GM19351 (cell line): ENCODE measurements at regions not wholly inside any gene's neighbourhood (a gene's known extent, or its start where the extent isn't known, plus 50 kb on each side); places are given as distances from the start of the nearest gene placed in this dataset.

Experiments
- ATAC-seq: cut with Tn5 transposase; IDR thresholded peaks from one replicate; pipeline ENCODE4 v1.9.1; 2021; ENCODE audit warnings: mild to moderate bottlenecking, moderate library complexity; ENCODE audit not compliant: unreplicated experiment

- ATAC-seq = no peak
Observed at GRCh38 chr7:42400961-42401360, 164.0 kb upstream of the GLI3 start.

- ATAC-seq = no peak
Observed at GRCh38 chr7:42400211-42400772, 163.3 kb upstream of the GLI3 start.

GRCh38 chr7:42395607-42396006 is 158.6 kb upstream of the GLI3 start:
- ATAC-seq = no peak

- ATAC-seq = no peak
Observed at GRCh38 chr7:42392826-42393225, 155.8 kb upstream of the GLI3 start.

- ATAC-seq = no peak
Observed at GRCh38 chr7:42389697-42390096, 152.7 kb upstream of the GLI3 start.

GRCh38 chr7:42385912-42386311 is 148.9 kb upstream of the GLI3 start:
- ATAC-seq = no peak

GRCh38 chr7:42381161-42381560 is 144.2 kb upstream of the GLI3 start:
- ATAC-seq = no peak

GRCh38 chr7:42380401-42380800 is 143.4 kb upstream of the GLI3 start:
- no peak for ATAC-seq

GRCh38 chr7:42378149-42378548 is 141.1 kb upstream of the GLI3 start:
- ATAC-seq = no peak

- ATAC-seq = no peak
Observed at GRCh38 chr7:42373285-42373684, 136.3 kb upstream of the GLI3 start.

GRCh38 chr7:42372479-42372878 is 135.5 kb upstream of the GLI3 start:
- no peak for ATAC-seq

- no peak for ATAC-seq
Observed at GRCh38 chr7:42359946-42360345, 122.9 kb upstream of the GLI3 start.

GRCh38 chr7:42351316-42351935 is 114.4 kb upstream of the GLI3 start:
- no peak for ATAC-seq

GRCh38 chr7:42350801-42351200 is 113.8 kb upstream of the GLI3 start:
- no peak for ATAC-seq

GRCh38 chr7:42348631-42349030 is 111.6 kb upstream of the GLI3 start:
- ATAC-seq = no peak

- ATAC-seq = no peak
Observed at GRCh38 chr7:42348071-42348470, 111.1 kb upstream of the GLI3 start.

- ATAC-seq = no peak
Observed at GRCh38 chr7:42347616-42348015, 110.6 kb upstream of the GLI3 start.

- no peak for ATAC-seq
Observed at GRCh38 chr7:42345478-42346299, 108.7 kb upstream of the GLI3 start.

- ATAC-seq = no peak
Observed at GRCh38 chr7:42344198-42344755, 107.3 kb upstream of the GLI3 start.

- ATAC-seq = no peak
Observed at GRCh38 chr7:42342381-42342780, 105.4 kb upstream of the GLI3 start.

GRCh38 chr7:42340436-42340835 is 103.4 kb upstream of the GLI3 start:
- ATAC-seq = no peak
